Adrenal gland (tissue), 9 donors: ENCODE measurements at regions not wholly inside any gene's neighbourhood (a gene's known extent, or its start where the extent isn't known, plus 50 kb on each side); places are given as distances from the start of the nearest gene placed in this dataset.

Experiments
- DNase-seq, 7 donors: peaks; one replicate each; pipeline ENCODE4 v3.0.0-alpha.2; 2019 to 2020
- H3K27ac ChIP-seq, 5 donors: fragments of 200-600 bp; sonication (generic) in 4 of 5; 1 replicate in 3 of 5; 2 replicates in 2 of 5; pipeline versions ENCODE4 v1.5.1 to v1.8.0; 2016 to 2020; ENCODE audit warnings: mild to moderate bottlenecking in 1 of 5
- H3K27me3 ChIP-seq: fragments of 200-600 bp; 2 replicates; pipeline ENCODE4 v1.8.0; 2021
- H3K36me3 ChIP-seq, 2 donors: fragments of 200-600 bp; replicated peaks in 1 of 2; 1 replicate in 1 of 2; 2 replicates in 1 of 2; pipeline versions ENCODE4 v1.5.1 to v1.8.0; 2018 to 2022
- H3K4me1 ChIP-seq, 2 donors: fragments of 200-600 bp; replicated peaks in 1 of 2; 1 replicate in 1 of 2; 2 replicates in 1 of 2; pipeline versions ENCODE4 v1.5.1 to v1.8.0; 2018 to 2021
- H3K4me3 ChIP-seq, 4 donors: fragments of 200-600 bp; sonication (generic) in 3 of 4; one replicate each; pipeline ENCODE4 v1.5.1; 2016 to 2018
- H3K9me3 ChIP-seq, 3 donors: fragments of 200-600 bp; sonication (generic) in 1 of 3; replicated peaks in 1 of 3; 1 replicate in 2 of 3; 2 replicates in 1 of 3; pipeline versions ENCODE4 v1.5.1 to v1.8.0; 2016 to 2021
- CTCF ChIP-seq, 6 experiments: fragments of 450-650 bp in 4 of 6; fragments of 200-600 bp in 2 of 6; sonication (generic) in 1 of 6; IDR thresholded peaks; 1 replicate in 5 of 6; 2 replicates in 1 of 6; pipeline versions ENCODE4 v1.5.1 to v1.8.0; 2016 to 2021; ENCODE audit warnings: antibody characterized with exemption in 6 of 6, mild to moderate bottlenecking in 2 of 6, moderate library complexity in 1 of 6
- POLR2A ChIP-seq, 2 donors: fragments of 450-650 bp; IDR thresholded peaks; one replicate each; pipeline ENCODE4 v1.6.1; 2017; ENCODE audit warnings: antibody characterized with exemption in 2 of 2, mild to moderate bottlenecking in 2 of 2, moderate library complexity in 1 of 2
- WGBS, 4 donors: extraction: QIAGEN DNeasy Blood & Tissue Kit in 2 of 4; methylation state at CpG; one replicate each; pipeline versions ENCODE4 v1.1.5 to v1.1.7; 2013 to 2017; 5-methylcytosine and 5-hydroxymethylcytosine counted together
- intact Hi-C, 2 donors: fragments of 100-400 bp; cut with DNase I; formaldehyde crosslinking; loops; one replicate each; pipeline versions ENCODE4 v1.14.1 to v1.15.0; 2022 to 2023
- donor health status: healthy with polysubstance abuse.
- donor health status: Bipolar disorder and iron deficiency.
- donor health status: DM: yes; HTN: yes; CAD: no.
- donor health status: DM: no; HTN: no; CAD: no.
- donor health status: DM: no; HTN: no; CAD: no.

GRCh38 chr15:91711384-91712033 lies 142.0 kb upstream of the SLCO3A1 start:
- TF ChIP-seq CTCF (IDR thresholded peaks at IDR 0.05) (no peak), POLR2A (IDR thresholded peaks at IDR 0.05) (no peak)
- H3K9me3 ChIP-seq, result no peaks in the 10 kb centered on the region
- no peak for DNase-seq
- peaks cover 0 to 2% of the 10 kb centered on the region in 2 donors for H3K4me1 ChIP-seq
- H3K27me3 ChIP-seq, result no peaks in the 10 kb centered on the region
- WGBS, 4 donors, result 80 to 84% (median 83%) methylated on average over 9 of the region's 9 CpGs
- intact Hi-C loops, result no loop called here
- H3K4me3 ChIP-seq, result no peak overlapping the region
- no peaks in the 10 kb centered on the region for H3K36me3 ChIP-seq
- no peak overlapping the region for H3K27ac ChIP-seq

- intact Hi-C loops, result no loop called here
- TF ChIP-seq CTCF (IDR thresholded peaks at IDR 0.05) (no peak), POLR2A (IDR thresholded peaks at IDR 0.05) (no peak)
- Histone ChIP-seq H3K9me3 (no peaks in the 10 kb centered on the region), H3K27me3 (no peaks in the 10 kb centered on the region), H3K4me3 (no peak overlapping the region), H3K36me3 (no peaks in the 10 kb centered on the region), H3K27ac (no peak overlapping the region), H3K4me1 (no peaks in the 10 kb centered on the region)
- peak in 3 of 7 donors; percentile 12 to 26 (median 24) for DNase-seq
- WGBS, 4 donors, result 32 to 37% (median 33%) methylated on average over 7 of the region's 7 CpGs
These were observed 141.2 kb upstream of the SLCO3A1 start for GRCh38 chr15:91712286-91712685.

- no peak overlapping the region for H3K4me3 ChIP-seq
- 61 to 75% (median 72%) methylated on average over 3 of the region's 3 CpGs for WGBS, 4 donors
- TF ChIP-seq POLR2A (IDR thresholded peaks at IDR 0.05) (no peak), CTCF (IDR thresholded peaks at IDR 0.05) (no peak)
These were observed 137.0 kb upstream of the SLCO3A1 start for GRCh38 chr15:91716536-91716935.

GRCh38 chr15:91717811-91718210 lies 135.7 kb upstream of the SLCO3A1 start:
- no peak for DNase-seq
- no peaks in the 10 kb centered on the region for H3K36me3 ChIP-seq
- no peak overlapping the region for H3K27ac ChIP-seq
- intact Hi-C loops, result no loop called here
- peaks cover 4% of the 10 kb centered on the region for H3K27me3 ChIP-seq
- no peak overlapping the region for H3K4me3 ChIP-seq
- 83 to 95% (median 90%) methylated on average over 3 of the region's 3 CpGs for WGBS, 4 donors
- TF ChIP-seq POLR2A (IDR thresholded peaks at IDR 0.05), result no peak
- no peak for TF ChIP-seq CTCF (IDR thresholded peaks at IDR 0.05)
- no peaks in the 10 kb centered on the region for H3K9me3 ChIP-seq
- no peaks in the 10 kb centered on the region for H3K4me1 ChIP-seq

More at GRCh38 chr15:91716536-91716935, 137.0 kb upstream of the SLCO3A1 start:
- H3K27ac ChIP-seq, result no peak overlapping the region
- DNase-seq, result no peak
- intact Hi-C loops, result no loop called here
- peaks cover 4% of the 10 kb centered on the region for H3K27me3 ChIP-seq
- H3K9me3 ChIP-seq, result no peaks in the 10 kb centered on the region
- no peaks in the 10 kb centered on the region for H3K4me1 ChIP-seq
- H3K36me3 ChIP-seq, result no peaks in the 10 kb centered on the region
